GM23338 (cell line): ENCODE measurements at regions not wholly inside any gene's neighbourhood (a gene's known extent, or its start where the extent isn't known, plus 50 kb on each side); places are given as distances from the start of the nearest gene placed in this dataset.

ENCODE experiments used
- ATAC-seq: fragments of 200-7000 bp; cut with Tn5 transposase; 3 replicates; pipeline ENCODE4 v1.9.1; 2020
- DNase-seq: peaks from one replicate; pipeline ENCODE4 v3.0.0-alpha.2; 2015; ENCODE audit warnings: low spot score
- H2AFZ ChIP-seq: fragments of 200-600 bp; sonication (generic); 2 replicates; pipeline ENCODE4 v1.8.0; 2016; ENCODE audit warnings: antibody characterized with exemption, mild to moderate bottlenecking, moderate library complexity
- H3F3A ChIP-seq: fragments of 200-600 bp; sonication (generic); replicated peaks from 2 replicates; pipeline ENCODE4 v1.8.0; 2017; ENCODE audit warnings: antibody characterized with exemption, mixed run types, low read depth
- H3K27ac ChIP-seq: fragments of 200-600 bp; sonication (generic); 2 replicates; pipeline ENCODE4 v1.6.1; 2016; ENCODE audit warnings: low read depth
- H3K27me3 ChIP-seq: fragments of 200-600 bp; sonication (generic); 2 replicates; pipeline ENCODE4 v1.8.0; 2016; ENCODE audit warnings: mild to moderate bottlenecking, mixed run types, moderate library complexity; ENCODE audit not compliant: insufficient read depth
- H3K36me3 ChIP-seq: fragments of 200-600 bp; sonication (generic); 2 replicates; pipeline ENCODE4 v1.8.0; 2016; ENCODE audit warnings: mild to moderate bottlenecking; ENCODE audit not compliant: insufficient read depth
- H3K4me1 ChIP-seq: fragments of 200-600 bp; sonication (generic); 2 replicates; pipeline ENCODE4 v1.8.0; 2016; ENCODE audit warnings: mild to moderate bottlenecking, moderate library complexity; ENCODE audit not compliant: insufficient read depth
- H3K4me2 ChIP-seq: fragments of 200-600 bp; sonication (generic); 2 replicates; pipeline ENCODE4 v1.7.1; 2017; ENCODE audit warnings: mixed run types
- H3K4me3 ChIP-seq: fragments of 200-600 bp; sonication (generic); 2 replicates; pipeline ENCODE4 v1.6.1; 2016; ENCODE audit warnings: mixed run types
- H3K79me2 ChIP-seq: fragments of 200-600 bp; sonication (generic); replicated peaks from 2 replicates; pipeline ENCODE4 v1.8.0; 2017; ENCODE audit warnings: mild to moderate bottlenecking; ENCODE audit not compliant: insufficient read depth
- H3K9me2 ChIP-seq: fragments of 200-600 bp; sonication (generic); 2 replicates; pipeline ENCODE4 v1.8.0; 2017; ENCODE audit not compliant: insufficient read depth
- H4K20me1 ChIP-seq: fragments of 200-600 bp; sonication (generic); replicated peaks from 2 replicates; pipeline ENCODE4 v1.8.0; 2017; ENCODE audit warnings: mild to moderate bottlenecking; ENCODE audit not compliant: insufficient read depth
- H3K27ac Mint-ChIP-seq: 2 replicates; pipeline ENCODE4 v1.8.0; 2020; ENCODE audit warnings: inconsistent platforms, mild to moderate bottlenecking, moderate library complexity, mixed read lengths
- H3K27me3 Mint-ChIP-seq: 3 replicates; pipeline ENCODE4 v1.8.0; 2022; ENCODE audit warnings: low read depth, mild to moderate bottlenecking, moderate library complexity, mixed read lengths, inconsistent platforms; ENCODE audit not compliant: insufficient read depth, poor library complexity
- H3K36me3 Mint-ChIP-seq: 3 replicates; pipeline ENCODE4 v1.8.0; 2021; ENCODE audit warnings: low read depth, mild to moderate bottlenecking, inconsistent platforms, moderate library complexity, mixed read lengths
- H3K4me1 Mint-ChIP-seq: 3 replicates; pipeline ENCODE4 v1.8.0; 2020; ENCODE audit warnings: mild to moderate bottlenecking, inconsistent platforms, mixed read lengths
- H3K4me3 Mint-ChIP-seq: 3 replicates; pipeline ENCODE4 v1.8.0; 2021; ENCODE audit warnings: moderate library complexity, mild to moderate bottlenecking, inconsistent platforms, mixed read lengths
- H3K9me3 Mint-ChIP-seq: 3 replicates; pipeline ENCODE4 v1.8.0; 2020; ENCODE audit warnings: moderate library complexity, mild to moderate bottlenecking, inconsistent platforms, mixed read lengths
- CREB1 ChIP-seq: fragments of 250-450 bp; sonication (Bioruptor Pico); IDR thresholded peaks from 2 replicates; pipeline ENCODE4 v1.5.0; 2020; ENCODE audit warnings: low read depth, mild to moderate bottlenecking, moderate library complexity
- CTCF ChIP-seq, 2 experiments: fragments of 200-600 bp in 1 of 2; sonication (generic) in 1 of 2; conservative IDR thresholded peaks; 2 replicates each; pipeline versions ENCODE4 v1.5.1 to v1.6.1; 2016 to 2017; ENCODE audit warnings: antibody characterized with exemption in 2 of 2, low read depth in 2 of 2, mild to moderate bottlenecking in 2 of 2, moderate library complexity in 1 of 2
- ETS1 ChIP-seq: IDR thresholded peaks from 2 replicates; pipeline ENCODE4 v1.6.1; 2016; ENCODE audit warnings: antibody characterized with exemption
- EZH2 ChIP-seq: fragments of 200-600 bp; sonication (generic); IDR thresholded peaks from one replicate; pipeline ENCODE4 v1.8.0; 2017; ENCODE audit warnings: antibody characterized with exemption, mild to moderate bottlenecking, low read depth; ENCODE audit not compliant: unreplicated experiment
- EZH2phosphoT487 ChIP-seq: fragments of 200-600 bp; sonication (generic); IDR thresholded peaks from one replicate; pipeline ENCODE4 v1.8.1; 2018; ENCODE audit warnings: antibody characterized with exemption; ENCODE audit not compliant: unreplicated experiment
- JUNB ChIP-seq: IDR thresholded peaks from one replicate; pipeline ENCODE4 v1.6.1; 2016; ENCODE audit warnings: antibody characterized with exemption; ENCODE audit not compliant: unreplicated experiment
- NANOG ChIP-seq: IDR thresholded peaks from 2 replicates; pipeline ENCODE4 v1.6.1; 2016; ENCODE audit warnings: antibody characterized with exemption, borderline replicate concordance
- POLR2AphosphoS5 ChIP-seq: IDR thresholded peaks from 2 replicates; pipeline ENCODE4 v1.6.1; 2016; ENCODE audit warnings: antibody characterized with exemption, low read depth
- REST ChIP-seq: IDR thresholded peaks from one replicate; pipeline ENCODE4 v1.6.1; 2018; ENCODE audit warnings: antibody characterized with exemption; ENCODE audit not compliant: unreplicated experiment
- STAT1 ChIP-seq: IDR thresholded peaks from one replicate; pipeline ENCODE4 v1.6.1; 2016; ENCODE audit warnings: antibody characterized with exemption; ENCODE audit not compliant: unreplicated experiment
- ZNF114 ChIP-seq: fragments of 250-450 bp; sonication (Bioruptor Pico); IDR thresholded peaks from 2 replicates; pipeline ENCODE4 v1.5.0; 2020; ENCODE audit warnings: mild to moderate bottlenecking, moderate library complexity
- ZNF331 ChIP-seq: fragments of 250-450 bp; sonication (Bioruptor Pico); IDR thresholded peaks from 2 replicates; pipeline ENCODE4 v1.5.0; 2020; ENCODE audit warnings: low read depth, mild to moderate bottlenecking, moderate library complexity
- ZNF462 ChIP-seq: fragments of 250-450 bp; sonication (Bioruptor Pico); IDR thresholded peaks from 2 replicates; pipeline ENCODE4 v1.5.0; 2020; ENCODE audit warnings: mild to moderate bottlenecking, moderate library complexity

GRCh38 chr5:175325681-175326080, 118.3 kb downstream of the DRD1 start:
- no peaks in the 10 kb centered on the region for H3K9me3 Mint-ChIP-seq
- H3K27ac ChIP-seq, result no peak overlapping the region
- no peaks in the 10 kb centered on the region for H3F3A ChIP-seq
- H3K4me1 Mint-ChIP-seq, result peaks cover 22% of the 10 kb centered on the region
- no peak overlapping the region for H3K27ac Mint-ChIP-seq
- H3K4me2 ChIP-seq, result no peak overlapping the region
- H3K36me3 ChIP-seq, result no peaks in the 10 kb centered on the region
- H3K36me3 Mint-ChIP-seq, result no peaks in the 10 kb centered on the region
- H3K27me3 Mint-ChIP-seq, result peaks cover 9% of the 10 kb centered on the region
- no peaks in the 10 kb centered on the region for H3K9me2 ChIP-seq
- H3K79me2 ChIP-seq, result no peaks in the 10 kb centered on the region
- no peaks in the 10 kb centered on the region for H3K4me1 ChIP-seq
- ATAC-seq, result no peak
- H3K27me3 ChIP-seq, result no peaks in the 10 kb centered on the region
- no peaks in the 10 kb centered on the region; the same call in 1 of the 2 replicates for H4K20me1 ChIP-seq
- no peak overlapping the region for H3K4me3 Mint-ChIP-seq
- DNase-seq, result no peak
- TF ChIP-seq ZNF462 (CRISPR knock-in tag) (no peak), EZH2 (no peak), JUNB (no peak), ETS1 (no peak), STAT1 (no peak), NANOG (no peak), REST (no peak), EZH2phosphoT487 (no peak), CREB1 (CRISPR knock-in tag) (no peak), ZNF114 (CRISPR knock-in tag) (no peak), CTCF (conservative IDR thresholded peaks at IDR 0.05; ENCODE audit: low read depth in 2 of 2) (no peak), POLR2AphosphoS5 (no peak), ZNF331 (CRISPR knock-in tag) (no peak)
- no peak overlapping the region for H3K4me3 ChIP-seq
- H2AFZ ChIP-seq, result no peak overlapping the region
